GM12891 (cell line): ENCODE measurements at regions not wholly inside any gene's neighbourhood (a gene's known extent, or its start where the extent isn't known, plus 50 kb on each side); places are given as distances from the start of the nearest gene placed in this dataset.

Source experiments
- POLR2A ChIP-seq: IDR thresholded peaks from 2 replicates; pipeline ENCODE4 v1.6.1; 2011; ENCODE audit warnings: low read depth, low read length, control low read depth
- POLR2AphosphoS5 ChIP-seq: IDR thresholded peaks from 2 replicates; pipeline ENCODE4 v1.6.1; 2011; ENCODE audit warnings: low read depth, low read length, control low read depth
- TAF1 ChIP-seq: IDR thresholded peaks from 2 replicates; pipeline ENCODE4 v1.6.1; 2011; ENCODE audit warnings: low read depth, low read length, control low read depth

DNA sequence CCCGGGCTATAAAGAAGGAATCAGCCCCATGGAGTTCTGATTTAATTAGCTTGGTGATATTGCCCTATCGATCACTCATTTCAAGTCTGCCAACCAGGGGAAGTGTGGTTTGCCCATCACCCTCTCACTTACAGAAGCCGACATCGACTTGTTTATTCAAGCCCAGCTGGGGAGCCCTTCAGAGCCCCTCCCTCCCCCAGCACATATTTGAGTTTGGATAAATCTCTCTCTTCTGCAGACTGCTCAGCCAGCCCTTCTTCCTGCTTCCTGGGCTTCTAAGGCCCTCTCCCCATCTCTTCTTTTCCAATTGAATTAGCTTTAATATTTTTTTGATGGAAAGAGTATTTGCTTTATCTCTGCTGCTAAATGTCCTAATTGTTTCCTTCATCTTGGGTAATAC, 299.0 kb downstream of the MIAT start:
- TF ChIP-seq POLR2AphosphoS5 (no peak), TAF1 (no peak), POLR2A (no peak)
